ENCODE measurements at regions not wholly inside any gene's neighbourhood (a gene's known extent, or its start where the extent isn't known, plus 50 kb on each side); places are given as distances from the start of the nearest gene placed in this dataset.

GRCh38 chr21:22490049-22490448, 1491.8 kb downstream of the NCAM2 start:
- no peak for DNase-seq (ENCODE audit: low read depth, low spot score)
- CTCF ChIA-PET, result no interaction called here
- no peak overlapping the region for H3K4me3 ChIP-seq (ENCODE audit: low read depth, low read length)
- POLR2A ChIA-PET, result no interaction called here
- TF ChIP-seq CTCF (IDR thresholded peaks at IDR 0.05; ENCODE audit: insufficient read depth, low read length, missing control alignments), result no peak

GRCh38 chr21:22516230-22516629, 1518.0 kb downstream of the NCAM2 start:
- no peak for TF ChIP-seq CTCF (IDR thresholded peaks at IDR 0.05; ENCODE audit: insufficient read depth, low read length, missing control alignments)
- ChIA-PET POLR2A (no interaction called here), CTCF (no interaction called here)
- H3K4me3 ChIP-seq (ENCODE audit: low read depth, low read length), result no peak overlapping the region
- DNase-seq (ENCODE audit: low read depth, low spot score), result no peak

GRCh38 chr21:22535630-22536029, 1537.4 kb downstream of the NCAM2 start:
- no peak overlapping the region for H3K4me3 ChIP-seq (ENCODE audit: low read depth, low read length)
- no peak for TF ChIP-seq CTCF (IDR thresholded peaks at IDR 0.05; ENCODE audit: insufficient read depth, low read length, missing control alignments)
- no peak for DNase-seq (ENCODE audit: low read depth, low spot score)
- ChIA-PET CTCF (no interaction called here), POLR2A (no interaction called here)

GRCh38 chr21:22536509-22536908, 1538.3 kb downstream of the NCAM2 start:
- no peak for DNase-seq (ENCODE audit: low read depth, low spot score)
- CTCF ChIA-PET, result no interaction called here
- POLR2A ChIA-PET, result no interaction called here
- H3K4me3 ChIP-seq (ENCODE audit: low read depth, low read length), result no peak overlapping the region
- no peak for TF ChIP-seq CTCF (IDR thresholded peaks at IDR 0.05; ENCODE audit: insufficient read depth, low read length, missing control alignments)

- no peak for DNase-seq (ENCODE audit: low read depth, low spot score)
- H3K4me3 ChIP-seq (ENCODE audit: low read depth, low read length), result no peak overlapping the region
- ChIA-PET CTCF (no interaction called here), POLR2A (no interaction called here)
- TF ChIP-seq CTCF (IDR thresholded peaks at IDR 0.05; ENCODE audit: insufficient read depth, low read length, missing control alignments), result no peak
Observed at GRCh38 chr21:22544747-22545146, 1546.5 kb downstream of the NCAM2 start.

- POLR2A ChIA-PET, result no interaction called here
- no peak overlapping the region for H3K4me3 ChIP-seq (ENCODE audit: low read depth, low read length)
- no peak for DNase-seq (ENCODE audit: low read depth, low spot score)
- TF ChIP-seq CTCF (IDR thresholded peaks at IDR 0.05; ENCODE audit: insufficient read depth, low read length, missing control alignments), result no peak
- CTCF ChIA-PET, result no interaction called here
Observed at GRCh38 chr21:22552390-22552789, 1554.2 kb downstream of the NCAM2 start.

Measured in AG04449 (cell line).